Pancreas (tissue), 10 donors: ENCODE measurements at regions not wholly inside any gene's neighbourhood (a gene's known extent, or its start where the extent isn't known, plus 50 kb on each side); places are given as distances from the start of the nearest gene placed in this dataset.

ENCODE experiments used
- ATAC-seq, 4 donors: fragments of 200-7000 bp; cut with Tn5 transposase; one replicate each; pipeline versions ENCODE4 v1.8.0 to v1.9.1; 2020; ENCODE audit warnings: mild to moderate bottlenecking in 4 of 4, moderate library complexity in 4 of 4
- DNase-seq, 6 donors: peaks; one replicate each; pipeline ENCODE4 v3.0.0-alpha.2; 2020
- FAIRE-seq: peaks from 2 replicates; lab custom pipeline; 2012; peaks lifted over from hg19 to GRCh38; lab: Jason Lieb, UNC
- H3K27ac ChIP-seq, 4 donors: fragments of 200-600 bp; sonication (generic); 1 replicate in 3 of 4; 2 replicates in 1 of 4; pipeline versions ENCODE4 v1.5.0 to v1.8.0; 2020
- H3K27me3 ChIP-seq, 4 donors: fragments of 200-600 bp; one replicate each; pipeline ENCODE4 v1.8.0; 2021
- H3K36me3 ChIP-seq, 3 donors: fragments of 200-600 bp; sonication (generic) in 1 of 3; one replicate each; pipeline versions ENCODE4 v1.5.0 to v1.8.0; 2020 to 2021
- H3K4me1 ChIP-seq, 3 donors: fragments of 200-600 bp; one replicate each; pipeline ENCODE4 v1.8.0; 2021
- H3K4me3 ChIP-seq, 4 donors: fragments of 200-600 bp; sonication (generic) in 2 of 4; one replicate each; pipeline versions ENCODE4 v1.5.0 to v1.8.0; 2020 to 2021
- H3K9me3 ChIP-seq, 4 donors: fragments of 200-600 bp; one replicate each; pipeline ENCODE4 v1.8.0; 2021
- CTCF ChIP-seq, 4 donors: fragments of 200-600 bp; sonication (generic) in 3 of 4; IDR thresholded peaks; one replicate each; pipeline versions ENCODE4 v1.5.0 to v1.8.0; 2021; ENCODE audit warnings: antibody characterized with exemption in 4 of 4
- WGBS, 2 donors: extraction: QIAGEN DNeasy Blood & Tissue Kit; methylation state at CpG; one replicate each; pipeline ENCODE4 v1.1.7; 2013; 5-methylcytosine and 5-hydroxymethylcytosine counted together
- intact Hi-C, 3 donors: fragments of 100-400 bp; cut with DNase I; formaldehyde crosslinking; loops; one replicate each; pipeline versions ENCODE4 v1.11.1 to v1.14.2; 2022
- donor health status: healthy with polysubstance abuse.
- donor health status: DM: no; HTN: no; CAD: no; lungs with moderate emphysema.
- donor health status: DM: no; HTN: no; CAD: no.
- donor health status: control.
- donor health status: control.
- donor health status: Bipolar disorder and iron deficiency.
- donor health status: DM: yes; HTN: yes; CAD: no.
- donor health status: DM: no; HTN: no; CAD: no.
- donor health status: DM: no; HTN: no; CAD: no.
- donor health status: DM: yes; HTN: yes; CAD: no.

- no peak for FAIRE-seq
- ATAC-seq = no peak
- WGBS, 2 donors = 76 to 83% methylated on average over 5 of the region's 5 CpGs
- Histone ChIP-seq H3K27me3 (no peaks in the 10 kb centered on the region), H3K36me3 (no peaks in the 10 kb centered on the region), H3K4me1 (no peaks in the 10 kb centered on the region), H3K27ac (no peak overlapping the region), H3K4me3 (no peak overlapping the region), H3K9me3 (no peaks in the 10 kb centered on the region)
- TF ChIP-seq CTCF (IDR thresholded peaks at IDR 0.05) = no peak
- intact Hi-C loops = no loop called here
- DNase-seq = peak in 1 of 6 donors; percentile 28
These were observed 139.2 kb downstream of the GLI2 start for GRCh38 chr2:120874888-120875275.

GRCh38 chr2:120875431-120875830 lies 139.8 kb downstream of the GLI2 start:
- FAIRE-seq (no peak), DNase-seq (no peak), ATAC-seq (no peak)
- no peak overlapping the region for H3K27ac ChIP-seq
- intact Hi-C loops = no loop called here
- H3K36me3 ChIP-seq = no peaks in the 10 kb centered on the region
- TF ChIP-seq CTCF (IDR thresholded peaks at IDR 0.05) = no peak
- H3K4me3 ChIP-seq = no peak overlapping the region
- WGBS, 2 donors = 85 to 87% methylated on average over 11 of the region's 11 CpGs
- no peaks in the 10 kb centered on the region for H3K4me1 ChIP-seq
- no peaks in the 10 kb centered on the region for H3K27me3 ChIP-seq
- H3K9me3 ChIP-seq = no peaks in the 10 kb centered on the region

- ATAC-seq = peak in 1 of 4 donors; percentile 16
- Histone ChIP-seq H3K27me3 (no peaks in the 10 kb centered on the region), H3K4me3 (no peak overlapping the region), H3K36me3 (no peaks in the 10 kb centered on the region), H3K4me1 (no peaks in the 10 kb centered on the region), H3K27ac (no peak overlapping the region), H3K9me3 (no peaks in the 10 kb centered on the region)
- peak in 2 of 6 donors; percentile 41 to 60 for DNase-seq
- WGBS, 2 donors = 81 to 83% methylated on average over 11 of the region's 11 CpGs
- no peak for FAIRE-seq
- TF ChIP-seq CTCF (IDR thresholded peaks at IDR 0.05) = no peak
- intact Hi-C loops = no loop called here
These were observed 141.0 kb downstream of the GLI2 start for GRCh38 chr2:120876526-120877280.

GRCh38 chr2:120877409-120877808 lies 141.7 kb downstream of the GLI2 start:
- H3K27ac ChIP-seq = no peak overlapping the region
- H3K36me3 ChIP-seq = no peaks in the 10 kb centered on the region
- FAIRE-seq (no peak), DNase-seq (peak in 1 of 6 donors; percentile 19), ATAC-seq (no peak)
- no peaks in the 10 kb centered on the region for H3K4me1 ChIP-seq
- H3K4me3 ChIP-seq = no peak overlapping the region
- WGBS, 2 donors = 85 to 92% methylated on average over 7 of the region's 7 CpGs
- H3K9me3 ChIP-seq = no peaks in the 10 kb centered on the region
- no peak for TF ChIP-seq CTCF (IDR thresholded peaks at IDR 0.05)
- intact Hi-C loops = no loop called here
- H3K27me3 ChIP-seq = no peaks in the 10 kb centered on the region

- H3K4me3 ChIP-seq = no peak overlapping the region
- H3K9me3 ChIP-seq = no peaks in the 10 kb centered on the region
- DNase-seq (peak in 2 of 6 donors; percentile 31 to 45), ATAC-seq (no peak), FAIRE-seq (no peak)
- no peak for TF ChIP-seq CTCF (IDR thresholded peaks at IDR 0.05)
- WGBS, 2 donors = 89 to 97% methylated on average over 7 of the region's 7 CpGs
- no peak overlapping the region for H3K27ac ChIP-seq
- intact Hi-C loops = no loop called here
- no peaks in the 10 kb centered on the region for H3K36me3 ChIP-seq
- H3K27me3 ChIP-seq = no peaks in the 10 kb centered on the region
- no peaks in the 10 kb centered on the region for H3K4me1 ChIP-seq
These were observed 143.3 kb downstream of the GLI2 start for GRCh38 chr2:120878970-120879369.
